ENCODE measurements at regions not wholly inside any gene's neighbourhood (a gene's known extent, or its start where the extent isn't known, plus 50 kb on each side); places are given as distances from the start of the nearest gene placed in this dataset.

DNA sequence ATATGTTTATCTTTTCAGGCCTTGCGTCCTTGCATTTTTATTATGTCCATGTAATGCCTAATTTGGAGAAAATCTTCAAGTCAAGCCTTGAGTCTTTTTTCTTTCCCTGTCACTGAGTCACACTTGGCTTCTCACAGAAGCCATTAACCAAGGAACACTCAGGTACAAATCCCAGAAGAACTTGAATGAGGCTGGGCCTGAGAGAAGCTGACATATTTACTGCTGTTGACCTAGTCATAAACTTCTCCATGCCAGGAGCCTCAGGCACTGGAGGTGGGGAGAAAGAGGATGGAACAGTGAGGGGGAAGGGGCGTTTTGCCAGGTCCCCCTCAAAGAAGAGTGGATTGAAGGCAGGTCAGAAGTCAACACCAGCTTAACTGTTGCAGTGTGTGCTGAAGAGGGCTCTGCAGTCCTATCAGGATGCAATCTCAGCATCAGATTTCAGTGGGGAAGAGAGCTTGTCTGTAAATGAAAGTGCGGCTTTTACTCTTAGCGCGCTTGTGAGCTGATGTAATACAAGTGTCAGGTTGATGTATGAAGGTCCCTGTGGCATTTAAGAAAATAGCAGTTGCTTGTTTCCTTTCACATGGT is 526.0 kb downstream of the ETS1 start:
- no peak for ATAC-seq
- Mint-ChIP-seq H3K36me3 (peaks cover 9% of the 10 kb centered on the region), H3K9me3 (no peaks in the 10 kb centered on the region)

DNA sequence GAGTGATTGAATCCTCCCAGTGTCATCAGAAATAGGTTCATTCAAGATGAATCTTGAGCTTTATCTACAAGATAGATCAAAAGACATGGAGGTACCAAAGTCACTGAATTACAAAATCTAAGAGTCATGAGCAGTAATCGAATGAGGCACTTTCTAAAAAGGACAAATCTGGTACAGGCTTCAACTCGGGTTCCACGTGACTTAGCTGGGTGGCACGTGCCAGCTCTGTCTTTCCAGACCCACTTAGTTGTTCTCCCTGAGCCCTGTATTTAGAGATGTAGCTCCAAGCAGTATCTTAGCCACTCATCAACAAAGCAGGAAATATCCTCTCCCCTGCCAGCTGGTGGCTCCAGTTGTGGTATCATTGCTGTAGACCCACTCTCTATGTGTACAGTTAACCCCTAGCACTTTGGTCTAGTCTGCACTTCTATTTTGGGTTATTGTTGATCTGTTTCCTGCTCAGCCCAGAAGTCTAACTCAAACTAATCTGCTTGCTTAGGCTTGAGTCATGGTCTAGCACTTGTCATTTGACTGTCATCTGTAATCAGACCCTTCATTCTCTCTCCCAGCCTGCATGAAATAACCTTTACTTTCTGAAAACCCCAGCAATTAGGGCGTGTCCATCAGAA is 528.7 kb downstream of the ETS1 start:
- Mint-ChIP-seq H3K9me3 (no peaks in the 10 kb centered on the region), H3K27ac (no peak overlapping the region), H3K4me3 (no peak overlapping the region), H3K36me3 (peaks cover 6% of the 10 kb centered on the region), H3K4me1 (ENCODE audit: low read depth in 2 of 2) (peaks cover 11 to 14% of the 10 kb centered on the region in 2 donors), H3K27me3 (no peaks in the 10 kb centered on the region)
- DNase-seq (ENCODE audit: low spot score) (no peak), ATAC-seq (peak; percentile 11 to 63)

More for the DNA sequence above, 526.0 kb downstream of the ETS1 start:
- Mint-ChIP-seq H3K27ac (no peak overlapping the region), H3K27me3 (no peaks in the 10 kb centered on the region), H3K4me1 (ENCODE audit: low read depth in 2 of 2) (peaks cover 0 to 6% of the 10 kb centered on the region in 2 donors), H3K4me3 (no peak overlapping the region)
- DNase-seq (ENCODE audit: low spot score): no peak

DNA sequence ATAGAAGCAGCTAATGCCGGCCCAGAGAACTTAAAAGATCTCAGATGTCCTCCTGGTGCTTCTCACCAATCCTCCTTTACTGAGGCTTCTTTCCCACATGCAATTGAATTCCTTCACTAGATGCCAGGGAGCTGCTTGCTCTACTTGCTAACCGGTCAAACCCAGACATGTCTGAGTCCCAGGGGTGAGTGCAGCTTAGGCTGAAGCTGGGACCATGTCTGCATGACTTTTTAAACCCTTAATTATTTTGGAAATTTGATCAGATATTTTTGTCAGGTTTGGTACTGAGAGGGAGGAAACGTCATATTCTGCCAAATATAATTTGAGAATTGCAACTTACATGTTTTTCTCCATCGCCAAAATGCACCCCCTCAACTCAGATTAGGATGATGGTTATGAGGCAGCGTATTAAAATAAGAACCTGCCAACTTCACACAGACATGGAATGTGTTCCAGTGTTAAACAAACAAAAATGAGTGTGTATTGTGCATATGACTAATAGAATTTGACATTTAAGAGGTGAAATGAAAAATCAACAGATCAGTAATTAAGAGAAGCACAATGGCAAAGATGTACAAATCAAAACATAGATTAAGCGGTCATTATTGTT is 529.5 kb downstream of the ETS1 start:
- H3K4me1 Mint-ChIP-seq (ENCODE audit: low read depth in 2 of 2): peaks cover 19 to 22% of the 10 kb centered on the region in 2 donors
- no peaks in the 10 kb centered on the region for H3K9me3 Mint-ChIP-seq
- DNase-seq (ENCODE audit: low spot score) (no peak), ATAC-seq (no peak)
- H3K27ac Mint-ChIP-seq: no peak overlapping the region
- H3K27me3 Mint-ChIP-seq: no peaks in the 10 kb centered on the region
- peaks cover 3% of the 10 kb centered on the region for H3K36me3 Mint-ChIP-seq
- H3K4me3 Mint-ChIP-seq: no peak overlapping the region

DNA sequence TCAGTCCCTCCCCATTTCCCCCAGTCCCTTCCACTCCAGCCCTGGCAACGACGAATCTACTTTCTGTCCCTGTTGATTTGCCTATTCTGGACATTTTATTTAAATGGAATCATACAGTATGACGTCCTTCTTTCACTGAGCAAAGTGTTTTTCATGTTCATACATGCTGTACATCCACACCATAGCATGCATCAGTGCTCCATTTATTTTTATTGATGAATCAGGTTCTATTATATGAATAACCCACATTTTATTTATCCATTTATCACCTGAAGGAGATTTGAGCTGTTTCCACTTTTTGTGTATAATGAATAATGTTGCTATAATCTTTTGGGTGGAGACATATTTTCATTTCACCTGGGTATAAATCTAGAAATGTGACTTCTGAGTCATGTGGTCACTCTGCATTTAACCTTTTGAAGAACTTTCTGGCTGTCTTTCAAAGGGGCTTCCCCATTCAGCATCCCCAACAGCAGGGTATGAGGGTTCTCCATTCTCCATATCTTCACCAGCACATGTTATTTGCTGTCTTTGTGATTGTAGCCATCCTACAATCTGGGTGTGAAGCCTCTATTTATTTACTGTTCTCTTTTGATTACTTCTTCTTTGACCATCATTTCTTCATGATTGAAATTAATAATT is 531.7 kb downstream of the ETS1 start:
- H3K27ac Mint-ChIP-seq: peak overlapping the region; percentile 15 to 86
- peak overlapping the region; percentile 6 for H3K4me3 Mint-ChIP-seq
- H3K9me3 Mint-ChIP-seq: peaks cover 5% of the 10 kb centered on the region
- peaks cover 8% of the 10 kb centered on the region for H3K36me3 Mint-ChIP-seq
- H3K27me3 Mint-ChIP-seq: no peaks in the 10 kb centered on the region
- no peak for ATAC-seq
- H3K4me1 Mint-ChIP-seq (ENCODE audit: low read depth in 2 of 2): peaks cover 30 to 39% of the 10 kb centered on the region in 2 donors
- DNase-seq (ENCODE audit: low spot score): no peak

DNA sequence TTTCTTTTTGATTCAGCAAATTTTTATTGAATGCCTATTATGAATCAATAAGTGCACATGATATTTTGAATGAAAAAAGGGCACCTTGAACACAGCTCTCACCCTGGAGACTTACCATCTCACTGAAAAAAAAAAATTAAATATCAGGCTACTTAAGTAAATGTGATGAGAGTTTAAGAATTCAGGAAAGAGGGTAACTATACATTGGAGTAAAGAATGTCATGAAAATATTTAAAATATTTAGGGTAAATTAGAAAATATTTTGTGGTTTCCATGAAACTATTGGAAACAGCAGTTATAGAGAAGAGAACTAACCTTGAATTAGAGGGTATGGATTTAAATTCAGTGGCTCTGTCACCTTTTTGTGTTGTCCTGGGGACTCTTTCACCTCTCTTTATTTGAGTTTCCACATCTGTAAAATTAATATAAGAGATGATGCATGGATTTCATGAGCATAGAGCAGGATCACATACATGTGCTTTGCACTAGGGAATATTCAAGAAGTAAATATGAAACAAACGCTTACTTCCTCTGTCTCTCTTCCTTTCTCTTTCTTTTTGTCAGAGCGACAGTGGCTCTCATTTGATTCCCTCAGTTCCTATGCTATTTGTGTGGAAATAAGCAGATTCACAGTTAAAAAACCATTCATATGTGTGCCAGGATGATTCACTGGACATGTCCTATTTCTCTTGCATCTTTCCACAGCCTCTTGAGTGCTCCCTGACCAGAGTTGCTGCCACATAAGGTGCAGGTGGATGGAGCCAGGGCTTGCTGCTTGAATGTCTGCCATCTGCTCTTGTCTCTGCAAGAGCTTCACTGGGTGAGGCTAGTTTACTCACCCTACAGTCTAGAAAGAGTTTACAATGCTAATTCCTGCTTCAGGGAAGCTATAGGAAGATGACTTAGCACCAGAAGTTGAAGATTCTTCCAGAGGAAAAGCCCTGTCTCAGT is 533.1 kb downstream of the ETS1 start:
- Mint-ChIP-seq H3K4me3 (peak overlapping the region; percentile 75), H3K36me3 (peaks cover 8% of the 10 kb centered on the region), H3K9me3 (peaks cover 5% of the 10 kb centered on the region), H3K27me3 (no peaks in the 10 kb centered on the region), H3K4me1 (ENCODE audit: low read depth in 2 of 2) (peaks cover 35 to 48% of the 10 kb centered on the region in 2 donors), H3K27ac (peak overlapping the region; percentile 84 to 86)
- DNase-seq (ENCODE audit: low spot score) (no peak), ATAC-seq (peak; percentile 62 to 78)

DNA sequence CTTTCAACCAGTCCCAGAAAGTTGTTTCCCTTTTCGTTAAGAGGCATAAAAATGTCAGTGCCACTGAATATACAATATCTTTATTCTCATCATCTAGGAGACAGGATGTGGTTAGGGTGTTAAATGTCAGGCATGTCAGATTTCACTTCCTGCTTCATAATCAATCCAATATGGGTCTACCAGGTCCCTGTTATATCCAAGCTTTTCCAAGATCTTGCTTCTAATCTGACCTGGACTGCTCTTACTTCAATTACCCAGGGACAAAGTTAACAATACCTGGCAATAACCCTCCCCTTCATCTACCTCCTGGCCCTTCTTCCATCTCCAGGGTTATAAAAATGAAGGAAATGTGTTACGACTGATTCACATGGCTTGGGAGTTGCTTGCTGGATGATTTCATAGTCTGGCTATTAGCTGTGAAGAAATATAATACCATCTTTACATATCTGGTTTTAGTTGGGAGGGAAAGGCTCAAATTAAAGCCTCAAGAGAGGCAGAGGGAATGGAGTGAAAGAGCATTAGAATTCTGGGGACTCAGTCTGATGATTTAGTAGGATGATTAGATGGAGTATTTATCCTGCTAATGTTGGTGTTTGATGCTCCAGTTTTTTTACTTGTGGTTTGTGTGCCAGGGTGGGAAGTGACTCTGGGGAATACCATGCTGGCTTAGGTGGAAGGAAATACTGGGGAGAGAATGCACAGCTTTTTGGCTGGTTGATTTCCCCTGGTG is 534.3 kb downstream of the ETS1 start:
- peaks cover 5% of the 10 kb centered on the region for H3K9me3 Mint-ChIP-seq
- ATAC-seq (peak; percentile 67 to 69), DNase-seq (ENCODE audit: low spot score) (no peak)
- peaks cover 35 to 54% of the 10 kb centered on the region in 2 donors for H3K4me1 Mint-ChIP-seq (ENCODE audit: low read depth in 2 of 2)
- H3K4me3 Mint-ChIP-seq: peak overlapping the region; percentile 75
- no peaks in the 10 kb centered on the region for H3K27me3 Mint-ChIP-seq
- peak overlapping the region; percentile 84 to 86 for H3K27ac Mint-ChIP-seq
- H3K36me3 Mint-ChIP-seq: peaks cover 8% of the 10 kb centered on the region

DNA sequence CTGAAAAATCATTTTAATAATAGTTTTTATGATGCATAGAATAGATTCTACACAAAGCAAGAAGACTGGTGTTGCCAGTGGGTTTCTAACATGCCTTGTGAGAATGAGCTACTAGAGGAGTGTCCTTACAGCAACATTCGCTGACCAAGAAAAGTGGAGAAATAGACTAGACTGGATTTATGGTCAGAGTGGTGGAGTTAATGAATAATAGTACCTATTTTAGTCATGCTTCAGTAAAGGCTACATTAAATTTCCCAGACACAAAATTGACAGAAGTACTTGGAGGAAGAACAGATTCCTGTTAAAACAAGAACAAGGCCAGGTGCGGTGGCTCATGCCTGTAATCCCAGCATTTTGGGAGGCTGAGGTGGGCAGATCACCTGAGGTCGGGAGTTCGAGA is 539.2 kb downstream of the ETS1 start:
- Mint-ChIP-seq H3K4me3 (no peak overlapping the region), H3K4me1 (ENCODE audit: low read depth in 2 of 2) (peaks cover 37 to 55% of the 10 kb centered on the region in 2 donors), H3K27ac (no peak overlapping the region), H3K9me3 (peaks cover 8% of the 10 kb centered on the region), H3K36me3 (peaks cover 12% of the 10 kb centered on the region), H3K27me3 (no peaks in the 10 kb centered on the region)
- ATAC-seq (no peak), DNase-seq (ENCODE audit: low spot score) (no peak)

DNA sequence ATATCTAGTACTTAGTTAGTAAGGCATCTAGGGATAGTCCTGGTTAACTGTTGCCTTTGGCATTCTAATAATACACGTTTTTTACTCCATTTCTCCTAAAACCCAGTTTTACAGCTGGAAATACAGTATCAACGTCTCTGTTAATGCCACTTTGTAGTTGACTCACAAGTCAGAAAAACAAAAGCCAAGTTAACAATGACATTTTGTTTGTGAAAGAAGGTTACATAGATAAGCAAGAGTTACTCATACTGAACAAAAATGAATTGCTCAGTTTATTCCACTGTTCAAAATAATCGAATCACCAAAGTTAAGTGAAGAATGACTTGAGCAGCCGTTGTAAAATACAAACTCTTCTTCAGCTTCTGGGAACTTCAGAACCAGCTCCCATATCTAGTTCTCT is 540.3 kb downstream of the ETS1 start:
- no peak overlapping the region for H3K4me3 Mint-ChIP-seq

DNA sequence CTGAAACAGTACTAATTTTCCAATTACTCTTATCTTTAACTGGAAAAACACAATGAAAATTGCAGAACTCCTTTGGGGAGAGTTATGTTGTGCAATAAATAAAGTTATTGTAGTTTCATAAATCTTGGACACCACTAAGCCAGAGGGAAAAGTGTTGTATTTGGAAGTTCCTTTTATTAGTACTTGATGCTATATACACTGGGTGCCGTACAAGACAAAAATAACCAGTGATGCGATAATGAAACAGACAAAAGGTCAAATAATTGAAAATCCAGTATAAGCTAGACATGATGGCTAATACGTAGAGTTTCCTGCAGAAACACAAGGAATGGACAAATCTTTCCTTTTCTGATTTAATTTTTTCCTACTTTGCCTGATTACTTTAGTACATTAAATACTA is 541.1 kb downstream of the ETS1 start:
- peaks cover 39 to 54% of the 10 kb centered on the region in 2 donors for H3K4me1 Mint-ChIP-seq (ENCODE audit: low read depth in 2 of 2)

More for the DNA sequence above, 540.3 kb downstream of the ETS1 start:
- Mint-ChIP-seq H3K36me3 (peaks cover 5% of the 10 kb centered on the region), H3K4me1 (ENCODE audit: low read depth in 2 of 2) (peaks cover 42 to 56% of the 10 kb centered on the region in 2 donors), H3K27ac (peak overlapping the region in 1 of 2 donors; percentile 60), H3K9me3 (peaks cover 6% of the 10 kb centered on the region), H3K27me3 (no peaks in the 10 kb centered on the region)
- DNase-seq (ENCODE audit: low spot score) (no peak), ATAC-seq (no peak)

DNA sequence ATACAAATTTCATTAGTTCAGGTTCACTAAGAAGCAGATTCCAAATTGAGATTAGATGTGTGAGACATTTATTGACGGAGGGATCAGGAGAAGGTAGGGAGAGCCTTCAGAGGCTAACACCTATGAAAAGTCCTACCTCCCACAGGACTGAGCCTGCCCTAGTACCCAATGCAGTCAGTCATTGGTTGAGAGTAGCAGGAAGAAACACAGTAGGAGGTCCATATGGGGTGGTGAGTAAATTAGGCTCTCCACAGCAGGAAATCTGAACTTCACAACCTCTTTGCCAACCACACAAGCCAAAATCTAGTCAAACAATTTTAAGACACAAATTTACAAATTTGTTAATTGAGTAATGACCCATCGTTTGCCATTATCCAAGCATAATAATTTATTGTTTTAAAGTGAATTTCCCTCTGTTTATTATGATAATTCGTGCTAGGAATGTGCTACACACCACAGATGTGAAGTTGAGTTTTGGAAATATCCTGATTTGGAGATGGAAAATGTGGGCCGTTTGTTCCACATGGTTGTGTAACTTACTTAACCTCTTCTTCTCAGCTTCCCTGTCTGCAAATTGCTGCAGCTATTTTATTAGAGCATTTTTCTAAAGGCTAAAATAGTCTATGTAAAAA is 542.1 kb downstream of the ETS1 start:
- peak; percentile 71 to 72 for ATAC-seq

More for the DNA sequence above, 541.1 kb downstream of the ETS1 start:
- Mint-ChIP-seq H3K4me3 (no peak overlapping the region), H3K27me3 (no peaks in the 10 kb centered on the region), H3K9me3 (peaks cover 3% of the 10 kb centered on the region), H3K36me3 (peaks cover 5% of the 10 kb centered on the region), H3K27ac (no peak overlapping the region)
- ATAC-seq: no peak
- no peak for DNase-seq (ENCODE audit: low spot score)

DNA sequence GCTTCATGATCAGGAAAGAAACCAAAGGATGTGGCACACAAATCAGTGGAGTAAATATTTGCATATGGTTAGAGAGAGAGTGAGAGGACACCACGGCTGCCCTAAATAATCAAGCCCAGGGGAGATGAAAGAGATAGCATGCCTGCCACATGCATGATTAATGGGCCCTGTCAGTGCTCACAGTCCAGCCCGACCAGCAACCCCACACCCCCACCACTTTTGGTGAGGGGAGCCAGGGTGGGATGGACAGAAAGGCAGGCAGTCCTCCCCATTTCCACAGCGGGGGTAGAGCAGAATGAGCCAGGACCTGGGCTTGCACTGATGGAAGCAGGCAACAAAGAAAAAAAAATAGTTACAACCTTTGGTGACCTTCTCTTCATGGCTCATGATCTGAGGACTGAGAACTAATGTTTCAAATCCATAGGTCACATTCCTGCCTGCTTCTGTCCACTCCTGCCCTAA is 545.0 kb downstream of the ETS1 start:
- Mint-ChIP-seq H3K9me3 (peaks cover 3% of the 10 kb centered on the region), H3K27me3 (no peaks in the 10 kb centered on the region), H3K36me3 (peaks cover 5% of the 10 kb centered on the region), H3K4me1 (ENCODE audit: low read depth in 2 of 2) (peaks cover 39 to 51% of the 10 kb centered on the region in 2 donors), H3K27ac (peak overlapping the region; percentile 31 to 71), H3K4me3 (peak overlapping the region; percentile 23)
- ATAC-seq (peak in 1 of 2 donors; percentile 13), DNase-seq (ENCODE audit: low spot score) (no peak)

More for the DNA sequence above, 542.1 kb downstream of the ETS1 start:
- no peaks in the 10 kb centered on the region for H3K27me3 Mint-ChIP-seq
- peak overlapping the region; percentile 29 for H3K4me3 Mint-ChIP-seq
- peak overlapping the region in 1 of 2 donors; percentile 34 for H3K27ac Mint-ChIP-seq
- no peak for DNase-seq (ENCODE audit: low spot score)
- peaks cover 35 to 50% of the 10 kb centered on the region in 2 donors for H3K4me1 Mint-ChIP-seq (ENCODE audit: low read depth in 2 of 2)
- H3K9me3 Mint-ChIP-seq: peaks cover 3% of the 10 kb centered on the region
- H3K36me3 Mint-ChIP-seq: peaks cover 5% of the 10 kb centered on the region

DNA sequence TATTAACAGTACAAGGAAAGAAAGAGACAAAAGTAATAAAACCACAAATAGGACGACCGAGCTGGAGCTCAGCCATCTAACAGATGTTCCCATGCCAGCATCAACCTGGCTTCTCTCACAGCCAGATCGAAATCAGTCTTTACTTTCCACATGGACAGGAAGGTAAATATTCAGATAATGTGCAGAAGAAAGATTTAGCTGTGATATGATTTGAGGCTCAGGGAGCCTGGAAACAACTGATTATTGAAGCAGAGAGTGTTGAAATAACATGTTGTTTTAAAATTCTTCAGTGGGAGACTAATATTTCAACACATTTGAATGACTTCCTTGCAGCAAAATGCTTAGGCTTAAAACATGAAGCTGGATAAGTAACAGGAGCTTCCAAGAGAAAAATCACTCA is 546.8 kb downstream of the ETS1 start:
- Mint-ChIP-seq H3K4me3 (no peak overlapping the region), H3K4me1 (ENCODE audit: low read depth in 2 of 2) (peaks cover 39 to 54% of the 10 kb centered on the region in 2 donors), H3K27me3 (no peaks in the 10 kb centered on the region), H3K9me3 (peaks cover 3% of the 10 kb centered on the region), H3K36me3 (peaks cover 5% of the 10 kb centered on the region), H3K27ac (peak overlapping the region in 1 of 2 donors; percentile 6)
- DNase-seq (ENCODE audit: low spot score): no peak
- ATAC-seq: no peak
